Iris pigment epithelial cell (primary cell): ENCODE measurements at regions not wholly inside any gene's neighbourhood (a gene's known extent, or its start where the extent isn't known, plus 50 kb on each side); places are given as distances from the start of the nearest gene placed in this dataset.
"Not testable (repeated sequence)": the region's sequence is repeated elsewhere in the genome, so short reads cannot be mapped to it uniquely, and the experiment has no call there.

Experiments
- DNase-seq: peaks from one replicate; pipeline ENCODE4 v3.0.0-alpha.2; 2011; ENCODE audit warnings: low read depth

DNA sequence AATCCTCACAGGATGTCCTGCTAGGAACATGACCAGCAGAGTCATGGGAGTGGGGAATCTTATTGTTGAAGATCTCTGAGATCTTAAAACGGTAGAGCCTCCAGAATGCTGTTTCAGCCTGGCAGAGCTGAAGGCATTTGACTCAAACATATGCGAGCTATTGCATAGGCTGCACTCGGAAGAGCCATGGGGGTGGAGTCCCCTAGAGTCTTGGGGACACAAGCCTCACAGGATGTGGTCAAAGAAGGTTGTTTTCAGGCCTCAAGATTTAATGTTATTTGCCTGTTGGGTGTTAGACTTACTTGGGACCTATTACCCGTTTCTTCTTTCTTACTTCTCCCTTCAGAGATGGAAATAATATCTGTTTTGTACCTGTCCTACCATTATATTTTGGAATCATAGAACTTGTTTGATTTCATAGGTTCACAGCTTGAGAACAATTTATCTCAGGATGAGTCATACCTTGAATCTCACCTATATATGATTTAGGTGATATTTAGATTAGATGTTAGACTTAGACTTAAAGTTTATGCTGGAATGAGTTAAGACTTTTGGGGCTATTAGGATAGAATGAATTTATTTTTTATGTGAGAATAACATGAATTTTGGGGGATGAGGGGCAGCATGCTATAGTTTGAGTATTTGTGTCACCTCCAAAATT is 172.2 kb upstream of the ATP2B1 start:
- no peak for DNase-seq

DNA sequence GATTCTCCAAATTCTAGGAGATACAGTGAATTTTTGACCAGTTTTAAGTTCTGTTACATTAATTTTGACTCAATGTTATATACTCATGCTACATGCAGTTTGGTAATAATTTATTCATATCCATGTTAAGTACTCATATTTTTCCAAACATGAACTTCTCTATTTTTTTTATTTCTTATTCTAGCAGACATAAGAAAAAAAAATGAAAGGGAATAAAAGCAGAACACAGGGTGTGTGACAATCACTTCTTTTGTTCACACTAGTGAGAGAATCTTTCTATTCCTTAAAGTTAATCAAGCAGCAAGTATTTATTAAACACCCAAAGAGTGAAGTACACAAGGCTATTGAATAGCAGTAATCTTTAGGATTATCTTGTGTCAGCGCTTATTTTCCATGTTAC is 171.1 kb upstream of the ATP2B1 start:
- no peak for DNase-seq

DNA sequence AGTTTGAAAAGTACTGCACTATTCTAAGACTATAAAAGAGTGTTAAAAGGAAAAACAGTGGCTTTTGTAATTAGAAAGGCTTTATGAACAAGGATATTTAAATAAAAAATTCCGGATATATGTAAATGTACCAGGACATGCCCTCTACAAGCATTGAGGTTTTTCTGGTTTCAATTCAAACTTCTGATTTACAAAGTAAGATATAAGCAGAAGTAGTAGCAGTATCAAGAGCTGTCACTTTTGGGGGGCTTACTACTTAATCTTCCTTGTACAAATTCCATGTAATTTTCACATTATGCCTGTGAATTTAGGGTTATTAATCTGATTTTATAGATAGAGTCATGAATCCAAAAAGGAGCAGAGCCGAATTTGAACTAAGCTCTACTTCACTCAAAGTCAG is 170.3 kb upstream of the ATP2B1 start:
- no peak for DNase-seq

DNA sequence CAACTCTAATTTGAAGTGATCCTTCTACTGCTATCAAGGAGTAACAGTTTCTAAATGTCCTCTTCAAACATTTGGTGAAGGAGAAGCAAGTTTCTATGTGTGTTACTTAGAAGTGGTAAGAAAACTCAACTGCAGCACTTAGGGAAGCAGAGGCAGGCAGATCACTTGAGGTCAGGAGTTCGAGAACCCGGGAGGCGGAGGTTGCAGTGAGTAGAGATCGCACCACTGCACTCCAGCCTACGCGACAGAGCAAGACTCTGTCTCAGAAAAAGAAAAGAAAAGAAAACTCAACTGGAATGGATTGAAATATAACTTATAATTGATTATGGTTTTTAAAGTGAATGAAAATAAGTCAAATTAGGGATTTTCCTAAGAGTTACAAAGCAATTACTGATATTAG is 169.7 kb upstream of the ATP2B1 start:
- no peak for DNase-seq

DNA sequence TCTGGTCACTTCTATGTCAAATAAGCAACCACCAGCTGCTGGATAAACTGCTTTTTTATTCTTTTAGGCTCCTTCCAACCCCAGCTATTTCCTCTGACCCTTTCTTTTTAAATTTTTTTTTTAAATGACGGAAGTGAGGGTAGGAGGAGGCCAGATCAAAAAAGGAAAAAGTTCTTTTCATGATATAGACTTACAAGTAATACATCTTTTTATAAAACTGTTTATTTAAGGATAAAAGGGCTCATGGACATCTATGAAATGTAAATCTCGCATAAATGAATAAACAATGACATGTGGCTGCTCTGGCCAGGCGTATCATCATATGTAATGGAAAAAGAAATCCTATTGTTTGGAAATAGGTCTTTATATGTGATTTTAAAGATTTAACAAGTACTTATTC is 169.0 kb upstream of the ATP2B1 start:
- DNase-seq = no peak

DNA sequence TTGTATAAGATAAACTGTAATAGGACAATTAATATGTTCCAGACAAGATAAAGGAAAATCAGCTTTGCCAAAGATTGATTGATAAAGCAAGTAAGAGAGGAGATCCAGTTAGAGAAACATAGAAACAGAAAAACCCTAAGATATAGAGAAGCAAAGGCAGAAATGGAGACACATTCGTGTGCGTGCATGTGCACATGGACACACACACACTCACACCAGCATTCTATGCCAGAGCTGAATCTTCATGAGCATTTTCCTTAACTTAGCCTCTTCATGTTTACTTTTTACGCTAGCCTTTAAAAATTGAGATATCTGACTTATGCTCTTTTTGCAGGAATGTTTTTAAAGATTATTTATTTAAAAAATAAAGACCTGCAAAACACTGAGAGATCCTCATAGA is 168.5 kb upstream of the ATP2B1 start:
- DNase-seq = no peak

DNA sequence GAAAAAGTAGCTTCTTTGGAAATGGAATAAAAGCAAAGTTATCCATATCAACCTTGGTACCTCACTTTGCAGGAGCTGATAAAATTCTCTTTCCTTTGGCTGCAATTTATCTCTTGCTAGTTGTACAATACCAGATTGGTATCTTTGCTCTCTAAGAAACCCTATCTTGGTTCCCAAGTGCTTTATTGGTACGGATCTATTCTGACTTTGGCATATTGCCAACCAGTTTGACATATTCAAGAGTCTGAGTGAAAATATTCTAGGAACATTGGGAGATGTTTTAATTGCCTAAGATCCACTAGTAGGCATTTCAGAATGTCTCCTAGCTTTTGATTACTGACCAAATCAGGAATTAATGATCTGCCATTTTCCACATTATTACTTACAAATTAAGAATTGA is 167.2 kb upstream of the ATP2B1 start:
- DNase-seq = no peak

DNA sequence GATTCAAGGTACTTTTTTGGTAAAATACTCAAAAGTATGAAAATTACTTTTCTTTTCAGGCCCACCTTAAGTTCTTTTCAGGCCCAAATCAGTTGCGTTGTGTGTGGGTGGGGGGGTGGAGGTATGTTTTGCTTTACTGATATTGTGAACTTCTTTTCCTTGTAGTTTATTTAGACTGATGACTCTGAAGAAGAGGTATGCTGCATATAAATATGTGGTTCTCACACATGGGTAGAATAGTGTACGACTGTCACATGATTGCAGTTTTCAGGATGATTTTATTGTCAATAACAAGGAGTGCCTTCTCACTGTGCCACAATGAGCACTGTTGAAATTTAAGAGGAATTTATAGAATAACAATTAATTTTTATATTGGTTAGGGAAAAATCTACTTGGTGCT is 166.6 kb upstream of the ATP2B1 start:
- DNase-seq = peak; percentile 68

DNA sequence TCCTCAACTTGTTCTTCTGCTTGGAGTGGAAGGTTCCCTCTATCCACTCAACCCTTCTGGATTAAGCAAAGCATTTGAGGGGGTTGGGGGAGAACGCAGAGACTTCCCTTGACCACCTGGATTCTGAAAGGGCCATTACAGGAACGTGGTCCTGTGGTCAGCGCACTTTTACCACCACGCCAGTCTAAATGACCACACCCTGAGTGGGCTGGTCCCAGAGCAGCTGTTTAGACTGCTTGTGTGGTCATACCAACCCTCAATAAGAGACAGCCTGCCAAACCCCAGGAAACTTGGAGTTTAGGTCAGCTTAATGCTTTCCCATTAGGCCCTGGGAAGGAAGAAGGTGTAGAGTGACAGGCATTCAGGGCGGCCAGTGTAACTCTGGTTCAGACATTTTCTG is 165.5 kb upstream of the ATP2B1 start:
- no peak for DNase-seq

DNA sequence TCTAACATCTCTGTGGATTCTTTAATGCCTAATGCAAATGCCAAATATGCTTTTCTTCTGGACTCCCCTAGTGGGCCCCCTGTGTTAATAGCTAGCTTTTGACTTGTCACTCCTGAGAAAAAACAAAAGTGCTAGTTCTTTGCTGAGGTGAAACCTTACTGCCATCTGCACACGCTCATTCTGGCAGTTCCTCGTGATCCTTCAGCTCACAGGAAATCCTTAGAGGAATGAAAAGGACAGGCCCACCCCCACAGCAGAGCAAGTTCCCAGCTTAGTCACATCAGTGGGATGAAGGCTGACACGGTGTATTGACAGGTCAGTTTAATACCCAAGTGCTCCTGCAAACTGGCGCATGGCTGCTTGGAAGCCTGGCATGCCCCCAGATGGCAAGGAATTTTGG is 165.1 kb upstream of the ATP2B1 start:
- peak; percentile 31 for DNase-seq

DNA sequence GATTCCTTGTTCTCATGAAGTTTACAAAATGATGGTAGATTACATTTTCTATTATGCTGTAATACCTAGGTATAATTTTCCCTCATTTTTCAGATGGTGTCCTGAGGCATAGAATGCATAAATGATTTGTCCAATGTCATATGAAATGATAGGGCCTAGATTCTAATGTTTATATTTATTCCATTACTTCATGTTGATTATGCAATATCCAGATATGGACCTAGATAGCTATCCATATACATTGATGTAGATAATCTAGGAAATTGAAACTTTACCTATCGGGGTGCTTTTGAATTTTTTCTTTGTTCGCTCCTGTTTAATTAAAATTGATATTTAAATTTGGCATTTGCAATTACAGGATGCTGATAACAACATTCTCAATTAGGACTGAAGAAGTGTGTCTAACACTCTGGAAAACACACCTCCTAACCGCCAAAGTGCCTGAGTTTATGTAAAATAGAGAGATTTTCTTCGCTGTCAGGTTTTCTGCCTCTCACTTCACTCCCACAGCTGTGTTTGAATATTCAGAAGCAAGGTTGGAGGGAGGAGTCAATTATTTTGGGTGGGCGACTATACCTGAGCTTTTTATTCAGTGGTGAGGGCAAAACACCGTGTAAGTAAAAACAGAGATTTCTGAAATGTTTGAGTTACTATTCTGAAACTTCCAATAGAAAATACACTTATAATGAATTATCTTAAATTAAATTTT is 164.4 kb upstream of the ATP2B1 start:
- no peak for DNase-seq

DNA sequence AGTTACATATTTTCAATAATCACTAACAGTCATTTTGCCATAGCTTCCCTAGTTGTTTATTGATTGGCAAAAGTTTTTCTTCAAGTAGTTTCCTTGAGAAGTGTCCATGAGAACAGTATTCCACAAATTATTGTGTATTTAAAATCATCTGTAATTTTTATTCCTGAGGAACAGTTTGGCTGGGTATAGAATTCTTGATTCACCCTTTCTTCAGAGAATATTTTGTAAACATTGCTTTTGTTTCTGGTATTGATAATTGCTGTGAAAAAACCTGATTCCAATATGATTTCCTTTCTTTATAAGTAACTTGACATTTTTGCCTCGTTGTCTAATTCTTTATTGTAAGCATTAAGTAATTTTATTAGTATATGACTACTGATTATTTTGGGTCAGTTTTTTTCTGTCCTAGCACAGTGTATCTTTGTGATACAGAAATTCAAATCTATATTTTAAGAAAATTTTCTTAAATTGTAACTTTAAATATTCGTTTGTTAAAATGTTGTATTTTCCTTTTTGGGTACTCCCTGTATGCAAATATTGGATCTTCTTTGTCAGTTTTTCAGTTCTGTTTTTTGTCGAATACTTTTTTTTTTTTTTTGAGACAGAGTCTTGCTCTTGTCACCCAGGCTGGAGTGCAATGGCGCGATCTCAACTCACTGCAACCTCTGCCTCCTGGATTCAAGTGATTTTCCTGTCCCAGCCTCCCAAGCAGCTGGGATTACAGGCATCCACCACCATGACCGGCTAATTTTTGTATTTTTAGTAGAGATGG is 162.0 kb upstream of the ATP2B1 start:
- DNase-seq = no peak

DNA sequence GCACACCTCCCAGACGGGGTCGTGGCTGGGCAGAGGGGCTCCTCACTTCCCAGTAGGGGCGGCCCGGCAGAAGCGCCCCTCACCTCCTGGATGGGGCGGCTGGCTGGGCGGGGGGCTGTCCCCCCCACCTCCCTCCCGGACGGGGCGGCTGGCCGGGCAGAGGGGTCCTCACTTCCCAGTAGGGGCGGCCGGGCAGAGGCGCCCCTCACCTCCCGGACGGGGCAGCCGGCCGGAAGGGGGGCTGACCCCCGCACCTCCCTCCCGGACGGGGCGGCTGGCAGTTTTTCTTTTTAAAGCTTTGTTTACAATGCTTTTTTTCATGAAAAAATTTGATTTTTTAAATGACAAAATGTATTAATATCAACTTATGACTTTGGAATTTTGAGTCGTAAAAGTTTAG is 159.0 kb upstream of the ATP2B1 start:
- DNase-seq = not testable (repeated sequence)

DNA sequence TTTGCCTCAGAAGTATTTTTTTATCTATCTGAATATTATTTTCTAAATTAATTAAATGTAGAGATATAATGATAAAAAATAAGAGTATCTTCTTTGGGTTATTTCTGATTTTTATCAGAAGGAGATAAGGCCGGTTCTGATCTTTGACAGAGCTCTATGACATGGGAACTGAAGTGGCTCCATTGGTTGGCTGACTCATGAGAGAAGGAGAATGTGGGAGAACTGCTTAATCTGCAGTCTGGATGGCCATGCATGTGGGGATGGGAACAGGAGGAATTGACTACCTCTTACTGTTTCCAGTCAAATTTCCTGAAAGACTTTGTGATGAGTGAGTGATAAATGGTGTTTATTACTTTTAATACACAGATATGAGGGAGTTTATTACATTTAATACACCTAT is 155.8 kb upstream of the ATP2B1 start:
- DNase-seq = no peak

DNA sequence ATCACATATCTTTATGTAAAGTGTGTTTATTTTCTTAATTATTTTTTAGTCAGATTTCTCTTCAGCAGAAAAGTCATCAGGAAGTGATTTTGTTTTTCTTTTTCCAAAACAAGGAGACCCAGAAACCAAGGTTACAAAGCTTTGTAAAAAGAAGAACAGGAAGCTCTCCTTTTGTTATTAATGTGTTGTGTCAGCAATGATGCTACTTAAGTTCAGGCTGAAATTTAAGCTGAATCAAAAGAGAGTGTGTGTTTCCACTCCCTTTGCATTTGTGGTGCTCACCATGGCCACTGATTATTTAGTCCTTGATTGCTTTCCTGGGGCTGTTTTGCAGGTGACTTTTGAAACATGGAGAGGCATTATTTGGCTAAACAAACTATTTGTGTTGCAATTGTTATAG is 155.3 kb upstream of the ATP2B1 start:
- no peak for DNase-seq

DNA sequence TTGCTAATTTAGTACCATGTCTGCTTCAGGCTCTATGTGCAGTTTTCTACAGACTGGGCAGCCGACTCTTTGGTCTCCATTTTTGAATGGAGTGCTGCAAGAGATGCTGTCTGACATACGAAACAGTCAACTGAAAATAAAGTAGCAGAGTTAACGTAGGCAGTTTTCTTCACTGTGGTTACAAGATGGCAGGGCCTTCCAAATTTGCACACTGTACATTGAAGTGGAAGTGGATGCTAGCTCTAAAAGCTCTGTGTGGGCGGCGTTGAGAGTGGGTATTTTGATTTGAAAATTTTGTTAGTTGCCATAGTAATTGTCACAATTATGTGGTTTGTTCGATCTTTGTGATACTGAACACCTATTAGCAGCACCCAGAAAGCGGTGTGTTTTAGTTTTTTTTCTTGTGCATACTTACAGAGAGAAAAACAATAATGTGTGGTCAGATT is 154.9 kb upstream of the ATP2B1 start:
- DNase-seq = no peak

DNA sequence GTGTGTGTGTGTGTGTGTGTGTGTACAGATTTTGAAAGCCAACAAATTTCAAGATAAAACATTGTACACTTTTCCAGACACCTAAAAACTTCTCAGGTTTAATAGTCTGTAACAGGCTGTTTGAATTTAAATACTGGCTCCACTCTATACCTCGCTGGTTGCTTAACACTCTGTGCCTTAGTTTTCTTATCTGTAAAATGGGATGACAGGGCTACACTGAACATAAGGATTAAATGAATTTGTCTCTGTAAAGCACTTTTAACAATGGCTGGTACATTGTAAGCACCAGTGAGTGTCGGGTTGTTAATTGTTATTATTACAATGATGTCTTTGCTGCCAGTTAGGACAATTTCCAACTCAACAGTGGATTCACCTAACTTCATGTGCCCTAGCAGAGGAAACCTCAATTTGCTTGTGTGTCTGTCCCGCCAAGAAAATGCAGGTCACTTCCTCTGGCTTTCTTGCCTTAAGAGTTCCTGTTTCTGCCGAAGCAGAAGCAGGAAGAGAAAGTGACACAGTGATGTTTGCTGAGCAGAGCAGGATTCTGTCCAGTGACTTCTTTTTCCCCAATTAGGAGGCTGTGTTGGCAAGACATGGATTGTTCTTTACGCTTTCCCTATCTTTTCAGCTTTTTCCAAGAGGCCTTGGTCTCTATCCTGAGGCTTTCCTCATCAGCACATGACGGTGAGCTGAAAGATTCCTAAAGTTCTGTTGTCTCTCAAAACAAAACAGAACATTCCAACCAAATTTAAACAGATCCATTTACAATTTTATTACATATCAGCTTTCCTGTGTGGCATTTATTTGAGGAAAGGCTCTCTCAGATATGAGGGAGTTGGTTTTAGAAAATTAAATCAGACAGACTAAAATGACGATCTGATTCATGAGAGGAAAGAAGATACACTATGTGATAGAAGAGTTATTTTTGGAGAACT is 154.1 kb upstream of the ATP2B1 start:
- peak; percentile 24 for DNase-seq

DNA sequence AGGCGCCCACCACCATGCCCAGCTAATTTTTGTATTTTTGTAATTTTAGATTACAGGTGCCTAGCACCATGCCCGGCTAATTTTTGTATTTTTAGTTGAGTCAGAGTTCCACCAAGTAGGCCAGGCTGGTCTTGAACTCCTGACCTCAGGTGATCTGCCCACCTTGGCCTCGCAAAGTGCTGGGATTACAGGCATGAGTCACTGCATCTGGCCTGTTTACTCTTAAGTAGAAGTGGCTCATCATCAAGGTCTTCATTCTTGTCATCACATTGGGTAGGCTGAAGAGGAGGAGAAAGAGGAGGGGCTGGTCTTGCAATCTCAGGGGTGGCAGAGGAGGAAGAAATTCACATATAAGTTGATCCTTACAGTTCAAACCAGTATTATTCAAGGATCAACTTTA is 152.4 kb upstream of the ATP2B1 start:
- peak; percentile 48 for DNase-seq

DNA sequence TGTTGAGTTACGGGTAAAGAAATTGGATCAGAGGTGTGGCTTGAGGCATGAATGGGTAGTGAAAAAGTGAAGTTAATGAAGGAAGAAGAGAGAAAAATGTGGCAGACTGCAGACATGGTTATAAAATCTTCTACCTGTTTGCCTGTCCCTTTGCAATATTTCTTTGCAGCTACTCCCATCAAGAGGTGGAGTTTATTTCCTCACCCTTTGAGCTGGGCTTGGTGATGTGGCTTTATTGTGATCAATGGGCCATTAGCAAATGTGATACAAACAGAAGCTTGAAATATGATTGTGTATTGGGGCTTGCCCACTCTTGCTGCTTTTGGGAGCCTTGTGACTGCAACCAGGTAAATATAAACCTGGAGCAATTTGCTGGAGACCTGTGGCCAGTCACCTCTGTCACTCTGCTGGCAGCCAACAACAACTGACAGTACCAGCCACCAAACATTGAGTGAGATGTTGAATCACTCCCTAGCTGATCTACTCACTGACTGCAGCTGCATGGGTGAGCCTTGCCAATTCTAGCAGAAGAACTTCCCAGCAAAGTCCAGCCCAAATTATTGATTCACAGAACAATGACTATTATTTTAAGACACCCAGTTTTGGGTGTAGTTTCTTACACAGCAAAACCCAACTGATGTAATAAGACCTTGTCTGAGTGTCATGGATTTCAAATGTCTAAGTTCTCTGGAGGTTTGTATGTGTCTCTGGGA is 151.0 kb upstream of the ATP2B1 start:
- DNase-seq = no peak

DNA sequence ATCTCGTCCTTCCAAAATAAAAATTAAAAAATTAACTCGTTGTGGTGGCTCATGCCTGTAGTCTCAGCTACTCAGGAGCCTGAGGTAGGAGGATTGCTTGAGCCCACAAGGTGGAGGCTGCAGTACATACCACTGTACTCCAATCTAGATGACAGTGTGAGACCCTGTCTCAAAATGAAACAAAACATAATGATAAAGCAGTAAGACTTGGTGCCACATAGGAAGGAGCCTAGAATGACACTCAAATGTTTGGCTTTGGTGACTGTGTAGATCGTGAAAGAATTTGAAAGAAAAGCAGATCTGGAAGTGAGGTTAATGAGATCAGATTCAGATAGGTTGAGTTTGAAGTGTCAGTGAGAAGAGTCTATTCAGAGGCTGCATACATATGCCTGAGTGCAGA is 150.1 kb upstream of the ATP2B1 start:
- no peak for DNase-seq

DNA sequence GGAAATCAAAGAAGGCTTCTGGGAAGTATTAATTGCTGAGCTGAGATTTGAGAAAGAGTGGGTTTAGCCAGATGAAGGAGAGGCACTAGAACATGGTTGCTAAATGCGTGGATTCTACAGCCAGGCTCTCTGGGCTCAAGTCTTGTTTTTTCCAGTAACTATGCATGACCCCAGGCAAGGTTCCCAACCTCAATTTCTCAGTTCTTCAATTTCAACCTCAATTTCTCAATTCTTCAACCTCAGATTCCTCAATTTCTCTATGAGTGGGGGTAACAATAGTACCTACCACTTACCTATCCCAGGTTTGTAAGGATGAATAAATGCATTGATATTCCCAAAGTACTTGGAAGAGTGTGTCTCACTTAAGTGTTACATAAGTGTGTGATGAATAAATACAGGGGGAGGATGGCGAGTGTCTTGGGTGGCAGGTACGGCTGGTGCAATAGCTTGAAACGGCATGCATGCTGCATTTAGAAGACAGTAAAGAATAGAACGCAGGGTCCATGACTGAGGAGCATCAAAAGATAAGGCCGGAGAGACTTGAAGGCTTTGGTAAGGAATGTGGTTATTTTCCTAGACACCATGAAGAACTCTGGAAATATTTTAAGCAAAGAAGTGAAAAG is 149.1 kb upstream of the ATP2B1 start:
- DNase-seq = no peak
